Mesodermal cell (in vitro differentiated cells): ENCODE measurements at regions not wholly inside any gene's neighbourhood (a gene's known extent, or its start where the extent isn't known, plus 50 kb on each side); places are given as distances from the start of the nearest gene placed in this dataset.
A peak's percentile ranks its signal among the peaks of the same experiment; 100 is the strongest.

Source experiments
- H3K27ac ChIP-seq: 2 replicates; pipeline ENCODE4 v1.7.0; 2013; ENCODE audit warnings: mild to moderate bottlenecking, low read depth, low read length, moderate library complexity; ENCODE audit not compliant: severe bottlenecking
- H3K36me3 ChIP-seq: 2 replicates; pipeline ENCODE4 v1.7.1; 2013; ENCODE audit warnings: mild to moderate bottlenecking, low read length, moderate library complexity; ENCODE audit not compliant: control insufficient read depth, insufficient read depth
- H3K4me1 ChIP-seq: one replicate; pipeline ENCODE4 v1.7.1; 2013; ENCODE audit warnings: mild to moderate bottlenecking, low read length; ENCODE audit not compliant: insufficient read depth, control insufficient read depth, poor library complexity, severe bottlenecking
- H3K4me3 ChIP-seq: 2 replicates; pipeline ENCODE4 v1.7.0; 2013; ENCODE audit warnings: low read length, control low read depth, mild to moderate bottlenecking; ENCODE audit not compliant: insufficient read depth, poor library complexity, severe bottlenecking; ENCODE audit errors: extremely low read depth
- H3K9me3 ChIP-seq: 2 replicates; pipeline ENCODE4 v1.7.1; 2013; ENCODE audit warnings: mild to moderate bottlenecking, low read length, moderate library complexity; ENCODE audit not compliant: control insufficient read depth
- WGBS, 2 experiments: methylation state at CpG; one replicate each; pipeline ENCODE4 v1.1.5; 2013; ENCODE audit warnings: missing lambda C conversion rate in 2 of 2; ENCODE audit not compliant: insufficient coverage in 2 of 2; 5-methylcytosine and 5-hydroxymethylcytosine counted together

- Histone ChIP-seq H3K9me3 (no peaks in the 10 kb centered on the region), H3K27ac (no peak overlapping the region), H3K4me3 (no peak overlapping the region), H3K36me3 (no peaks in the 10 kb centered on the region), H3K4me1 (no peaks in the 10 kb centered on the region)
- 90 to 93% methylated on average over 5 to 6 of the region's 6 CpGs for WGBS, 2 experiments
Measured at GRCh38 chr13:50668049-50668448, 175.4 kb downstream of the DLEU7 start.

- no peak overlapping the region for H3K27ac ChIP-seq
- no peaks in the 10 kb centered on the region for H3K36me3 ChIP-seq
- no peaks in the 10 kb centered on the region for H3K9me3 ChIP-seq
- no peak overlapping the region for H3K4me3 ChIP-seq
- H3K4me1 ChIP-seq: no peaks in the 10 kb centered on the region
- 90 to 91% methylated on average over 1 to 2 of the region's 3 CpGs for WGBS, 2 experiments
Measured at GRCh38 chr13:50668691-50669271, 174.7 kb downstream of the DLEU7 start.

- 92 to 94% methylated on average over 7 of the region's 8 CpGs for WGBS, 2 experiments
Measured at GRCh38 chr13:50670272-50670671, 173.2 kb downstream of the DLEU7 start.

GRCh38 chr13:50670847-50671496 is 172.5 kb downstream of the DLEU7 start:
- H3K4me1 ChIP-seq: no peaks in the 10 kb centered on the region
- WGBS, 2 experiments: 60% methylated on average over 1 of the region's 4 CpGs; no CpG with 5 or more reads in 1 of the 2 experiments
- no peaks in the 10 kb centered on the region for H3K9me3 ChIP-seq
- no peaks in the 10 kb centered on the region for H3K36me3 ChIP-seq
- no peak overlapping the region for H3K4me3 ChIP-seq
- H3K27ac ChIP-seq: no peak overlapping the region

More at GRCh38 chr13:50670272-50670671, 173.2 kb downstream of the DLEU7 start:
- H3K9me3 ChIP-seq: no peaks in the 10 kb centered on the region
- no peaks in the 10 kb centered on the region for H3K36me3 ChIP-seq
- H3K27ac ChIP-seq: no peak overlapping the region
- no peaks in the 10 kb centered on the region for H3K4me1 ChIP-seq
- no peak overlapping the region for H3K4me3 ChIP-seq

- peaks cover 1% of the 10 kb centered on the region for H3K4me1 ChIP-seq
- no peaks in the 10 kb centered on the region for H3K36me3 ChIP-seq
- WGBS, 2 experiments: 100% methylated on average over 2 of the region's 3 CpGs; no CpG with 5 or more reads in 1 of the 2 experiments
- no peak overlapping the region for H3K27ac ChIP-seq
- H3K9me3 ChIP-seq: no peaks in the 10 kb centered on the region
- no peak overlapping the region for H3K4me3 ChIP-seq
Measured at GRCh38 chr13:50671497-50671850, 172.0 kb downstream of the DLEU7 start.

- Histone ChIP-seq H3K9me3 (no peaks in the 10 kb centered on the region), H3K4me3 (no peak overlapping the region), H3K27ac (no peak overlapping the region), H3K36me3 (no peaks in the 10 kb centered on the region), H3K4me1 (peaks cover 5% of the 10 kb centered on the region)
Measured at GRCh38 chr13:50672025-50672424, 171.5 kb downstream of the DLEU7 start.

GRCh38 chr13:50675651-50676050 is 167.8 kb downstream of the DLEU7 start:
- no peaks in the 10 kb centered on the region for H3K9me3 ChIP-seq
- no peak overlapping the region for H3K27ac ChIP-seq
- WGBS, 2 experiments: 83 to 92% methylated on average over 3 of the region's 4 CpGs
- no peaks in the 10 kb centered on the region for H3K36me3 ChIP-seq
- H3K4me1 ChIP-seq: peaks cover 16% of the 10 kb centered on the region
- H3K4me3 ChIP-seq: no peak overlapping the region

GRCh38 chr13:50676602-50677001 is 166.9 kb downstream of the DLEU7 start:
- H3K9me3 ChIP-seq: no peaks in the 10 kb centered on the region
- no peak overlapping the region for H3K27ac ChIP-seq
- WGBS, 2 experiments: no CpG with 5 or more reads among the region's 1 CpG
- H3K4me1 ChIP-seq: peaks cover 16% of the 10 kb centered on the region
- H3K4me3 ChIP-seq: no peak overlapping the region
- no peaks in the 10 kb centered on the region for H3K36me3 ChIP-seq

GRCh38 chr13:50677258-50677657 is 166.2 kb downstream of the DLEU7 start:
- 91 to 93% methylated on average over 3 of the region's 5 CpGs for WGBS, 2 experiments
- Histone ChIP-seq H3K27ac (no peak overlapping the region), H3K4me3 (no peak overlapping the region), H3K4me1 (peaks cover 16% of the 10 kb centered on the region), H3K9me3 (no peaks in the 10 kb centered on the region), H3K36me3 (no peaks in the 10 kb centered on the region)

GRCh38 chr13:50677687-50678463 is 165.6 kb downstream of the DLEU7 start:
- Histone ChIP-seq H3K27ac (peak overlapping the region; percentile 39), H3K36me3 (no peaks in the 10 kb centered on the region), H3K9me3 (no peaks in the 10 kb centered on the region), H3K4me1 (peaks cover 16% of the 10 kb centered on the region), H3K4me3 (no peak overlapping the region)
- 86 to 92% methylated on average over 6 to 10 of the region's 10 CpGs for WGBS, 2 experiments
